GM13976 (cell line): ENCODE measurements at regions not wholly inside any gene's neighbourhood (a gene's known extent, or its start where the extent isn't known, plus 50 kb on each side); places are given as distances from the start of the nearest gene placed in this dataset.

ENCODE experiments used
- DNase-seq: peaks from one replicate; pipeline ENCODE4 v3.0.0; 2012; ENCODE audit warnings: low spot score
- CTCF ChIP-seq: IDR thresholded peaks from 2 replicates; pipeline ENCODE4 v1.5.1; 2012; ENCODE audit warnings: borderline replicate concordance, mild to moderate bottlenecking; ENCODE audit not compliant: insufficient read depth; ENCODE audit errors: extremely low read depth, missing control alignments, control extremely low read depth
- in situ Hi-C: fragments of 300-500 bp; cut with MboI; formaldehyde crosslinking; loops from one replicate; pipeline ENCODE4 v1.12.0; 2022; ENCODE audit warnings: low sequenced_read_pairs, mixed read lengths, inconsistent platforms; ENCODE audit not compliant: unreplicated experiment

DNA sequence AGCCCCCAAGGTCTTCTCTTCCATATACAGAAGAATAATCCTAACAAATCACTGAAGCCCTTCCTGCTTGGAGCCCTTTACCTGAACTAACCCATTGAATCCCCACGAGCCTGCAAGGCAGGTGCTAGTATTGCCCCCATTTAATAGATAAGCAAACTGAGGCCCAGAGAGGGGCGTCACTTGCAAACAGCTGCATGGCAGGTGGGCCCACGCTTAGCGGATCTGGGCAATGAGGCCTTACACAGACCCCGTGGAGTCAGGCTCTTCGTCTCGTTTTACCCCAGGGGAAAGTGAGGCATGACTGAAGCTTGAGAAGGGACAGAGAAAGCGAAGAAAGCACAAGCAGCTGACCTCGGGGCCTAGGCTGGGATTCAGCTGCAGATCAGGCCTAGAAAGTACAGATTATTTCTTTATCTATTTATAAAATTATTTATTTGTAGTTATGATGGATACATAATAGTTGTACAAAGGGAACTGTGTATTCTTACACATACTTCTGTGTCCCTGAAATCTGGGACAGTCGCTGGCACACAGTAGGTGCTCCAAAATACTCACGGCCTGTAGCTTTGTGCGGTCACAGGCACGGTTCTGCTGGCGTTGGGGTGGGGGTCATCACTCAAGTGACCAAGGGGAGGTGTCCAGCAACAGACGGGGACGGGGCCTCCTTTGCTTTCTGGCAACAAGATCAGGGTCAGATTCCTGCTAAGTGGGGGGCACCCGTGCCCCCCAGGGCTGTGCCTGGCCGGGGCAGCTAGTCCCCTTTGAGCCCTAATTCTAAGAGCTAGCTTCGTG, 223.2 kb upstream of the GSE1 start:
- no peak for DNase-seq
- no peak for TF ChIP-seq CTCF
- in situ Hi-C loops = no loop called here

- TF ChIP-seq CTCF = no peak
- in situ Hi-C loops = no loop called here
- no peak for DNase-seq
Observed at GRCh38 chr16:85390511-85391174, 222.5 kb upstream of the GSE1 start.

- no peak for DNase-seq
- in situ Hi-C loops = no loop called here
- no peak for TF ChIP-seq CTCF
Observed at GRCh38 chr16:85391175-85391707, 221.9 kb upstream of the GSE1 start.

DNA sequence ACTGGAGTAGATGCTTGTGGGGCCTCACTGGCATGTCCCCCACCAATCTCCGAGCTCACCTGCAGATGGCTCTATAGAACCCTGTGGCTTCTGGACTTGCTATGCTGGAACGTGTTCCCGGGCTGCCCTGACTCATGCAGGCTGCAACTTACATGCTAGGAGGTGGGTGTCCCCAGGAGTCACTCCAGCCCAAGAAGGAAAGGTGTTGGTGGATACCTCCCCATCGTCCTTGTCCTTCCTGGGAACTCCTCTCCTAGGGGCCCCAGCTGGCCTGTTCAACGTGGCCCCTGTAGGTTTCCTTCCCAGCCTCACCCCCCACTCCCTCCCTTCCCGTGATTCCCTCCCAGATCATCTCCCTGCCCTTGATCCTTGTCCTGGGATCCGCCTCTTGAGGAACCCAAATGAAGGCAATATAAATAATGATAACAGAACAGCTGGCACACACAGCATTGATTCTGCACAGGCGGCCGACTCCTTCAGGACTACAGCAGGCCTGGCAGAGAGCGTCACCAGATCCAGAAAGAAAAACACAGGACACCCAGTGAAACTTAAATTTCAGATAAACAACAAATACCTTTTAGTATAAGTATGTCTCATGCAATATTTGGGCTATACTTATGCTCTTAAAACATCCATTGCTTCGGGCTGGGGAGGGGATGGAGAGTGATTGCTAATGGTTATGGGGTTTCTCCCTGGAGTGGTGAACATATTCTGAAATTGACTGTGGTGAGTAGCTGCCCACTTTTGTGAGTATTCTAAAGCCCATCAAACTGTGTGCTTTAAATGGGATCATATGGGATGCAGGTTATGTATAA, 221.1 kb upstream of the GSE1 start:
- in situ Hi-C loops = no loop called here
- DNase-seq = no peak
- TF ChIP-seq CTCF = no peak

DNA sequence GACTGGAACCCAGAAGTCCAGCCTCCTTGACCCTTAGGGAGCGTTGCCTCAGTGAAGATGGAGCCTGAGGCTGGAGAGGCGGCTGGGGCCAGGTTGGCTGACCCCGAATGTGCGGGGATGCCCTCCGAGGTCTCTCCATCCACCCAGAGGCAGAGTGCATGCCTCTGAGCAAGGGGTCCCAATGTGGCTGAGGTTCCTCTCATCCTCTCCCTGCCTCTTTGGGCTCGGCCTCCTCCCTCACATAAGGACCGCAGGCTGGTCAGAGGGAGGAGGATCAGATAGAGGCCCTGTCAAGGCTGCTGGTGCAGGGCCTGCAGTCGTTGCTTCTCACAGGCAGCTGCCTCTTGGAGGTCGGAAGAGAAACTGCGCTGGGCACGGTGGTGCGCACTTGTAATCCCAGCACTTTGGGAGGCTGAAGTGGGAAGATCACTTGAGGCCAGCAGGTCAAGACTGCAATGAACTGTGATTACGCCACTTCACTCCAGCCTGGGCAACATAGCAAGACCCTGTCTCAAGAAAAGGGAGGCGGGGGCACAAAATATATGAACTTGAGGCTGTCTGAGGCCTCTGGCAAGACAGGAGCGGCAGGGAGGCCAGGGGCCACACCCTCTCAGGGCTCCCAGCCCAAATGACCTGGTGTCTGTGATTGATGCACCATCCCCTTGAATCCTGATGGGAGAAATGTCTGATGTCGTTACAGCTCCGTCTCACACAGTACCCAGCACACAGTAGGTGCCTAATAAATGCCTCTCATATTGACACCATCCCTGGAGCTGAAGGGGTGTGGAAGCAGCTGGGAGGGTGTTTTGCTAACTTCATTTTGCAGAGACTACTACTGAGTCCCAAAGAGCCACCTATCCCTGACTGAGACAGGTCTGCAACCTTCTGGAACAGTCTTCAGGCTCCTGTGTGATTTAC, 220.1 kb upstream of the GSE1 start:
- no peak for TF ChIP-seq CTCF
- DNase-seq = no peak
- in situ Hi-C loops = no loop called here
